Neuronal stem cell (in vitro differentiated cells): ENCODE measurements at regions not wholly inside any gene's neighbourhood (a gene's known extent, or its start where the extent isn't known, plus 50 kb on each side); places are given as distances from the start of the nearest gene placed in this dataset.

ENCODE experiments used
- DNase-seq: peaks from one replicate; pipeline ENCODE4 v3.0.0-alpha.2; 2013; ENCODE audit warnings: low spot score
- H2AFZ ChIP-seq: one replicate; pipeline ENCODE4 v1.6.1; 2013; ENCODE audit warnings: mild to moderate bottlenecking, low read length, inconsistent platforms
- H2AK5ac ChIP-seq: 2 replicates; pipeline ENCODE4 v1.6.1; 2013; ENCODE audit warnings: low read depth, mild to moderate bottlenecking, inconsistent platforms, low read length, moderate library complexity, mixed read lengths
- H2BK120ac ChIP-seq: 2 replicates; pipeline ENCODE4 v1.6.1; 2013; ENCODE audit warnings: low read depth, mild to moderate bottlenecking, inconsistent platforms, low read length, moderate library complexity, mixed read lengths
- H2BK12ac ChIP-seq: one replicate; pipeline ENCODE4 v1.6.1; 2013; ENCODE audit warnings: low read length, inconsistent platforms
- H2BK15ac ChIP-seq: 2 replicates; pipeline ENCODE4 v1.6.1; 2013; ENCODE audit warnings: mild to moderate bottlenecking, low read length, inconsistent platforms, mixed read lengths
- H2BK5ac ChIP-seq: one replicate; pipeline ENCODE4 v1.6.1; 2013; ENCODE audit warnings: inconsistent platforms, mild to moderate bottlenecking, low read length, moderate library complexity
- H3K14ac ChIP-seq: one replicate; pipeline ENCODE4 v1.6.1; 2013; ENCODE audit warnings: low read length, inconsistent platforms
- H3K18ac ChIP-seq: 2 replicates; pipeline ENCODE4 v1.6.1; 2013; ENCODE audit warnings: low read length, inconsistent platforms
- H3K23ac ChIP-seq: 2 replicates; pipeline ENCODE4 v1.6.1; 2013; ENCODE audit warnings: low read depth, mild to moderate bottlenecking, mixed read lengths, low read length, inconsistent platforms; ENCODE audit not compliant: poor library complexity
- H3K27ac ChIP-seq: replicated peaks from 3 replicates; pipeline ENCODE4 v1.5.1; 2013; ENCODE audit warnings: low read length, inconsistent platforms
- H3K27me3 ChIP-seq, 3 experiments: 2 replicates each; pipeline ENCODE4 v1.6.1; 2013; ENCODE audit warnings: low read length in 3 of 3, mild to moderate bottlenecking in 2 of 3, inconsistent platforms in 1 of 3, low read depth in 1 of 3, mixed read lengths in 1 of 3, moderate library complexity in 1 of 3; ENCODE audit not compliant: control insufficient read depth in 3 of 3, insufficient read depth in 3 of 3
- H3K36me3 ChIP-seq, 2 donors: replicated peaks in 1 of 2; 2 replicates each; pipeline ENCODE4 v1.6.1; 2013; ENCODE audit warnings: low read length in 2 of 2; ENCODE audit not compliant: control insufficient read depth in 2 of 2, insufficient read depth in 2 of 2
- H3K4ac ChIP-seq: 2 replicates; pipeline ENCODE4 v1.6.1; 2013; ENCODE audit warnings: inconsistent platforms, mild to moderate bottlenecking, low read length, moderate library complexity
- H3K4me1 ChIP-seq, 2 donors: 1 replicate in 1 of 2; 2 replicates in 1 of 2; pipeline ENCODE4 v1.6.1; 2013; ENCODE audit warnings: low read length in 2 of 2, low read depth in 1 of 2; ENCODE audit not compliant: control insufficient read depth in 2 of 2, insufficient read depth in 1 of 2
- H3K4me2 ChIP-seq: one replicate; pipeline ENCODE4 v1.6.1; 2013; ENCODE audit warnings: mild to moderate bottlenecking, low read length, inconsistent platforms; ENCODE audit not compliant: insufficient read depth, poor library complexity, severe bottlenecking
- H3K4me3 ChIP-seq, 2 donors: 2 replicates each; pipeline ENCODE4 v1.5.1; 2013; ENCODE audit warnings: low read length in 2 of 2, mild to moderate bottlenecking in 2 of 2, inconsistent platforms in 1 of 2, moderate library complexity in 1 of 2
- H3K79me1 ChIP-seq: one replicate; pipeline ENCODE4 v1.6.1; 2013; ENCODE audit warnings: low read depth, mild to moderate bottlenecking, inconsistent platforms, low read length, moderate library complexity
- H3K9ac ChIP-seq: one replicate; pipeline ENCODE4 v1.6.1; 2013; ENCODE audit warnings: mild to moderate bottlenecking, low read depth, low read length, inconsistent platforms; ENCODE audit not compliant: poor library complexity
- H3K9me3 ChIP-seq, 2 donors: replicated peaks in 1 of 2; 2 replicates each; pipeline versions ENCODE3 to v1.6.1; 2013; ENCODE audit warnings: low read length in 2 of 2, mild to moderate bottlenecking in 2 of 2, inconsistent platforms in 1 of 2, low read depth in 1 of 2, mixed read lengths in 1 of 2, moderate library complexity in 1 of 2; ENCODE audit not compliant: control insufficient read depth in 2 of 2, insufficient read depth in 1 of 2
- H4K8ac ChIP-seq: one replicate; pipeline ENCODE4 v1.6.1; 2013; ENCODE audit warnings: low read depth, mild to moderate bottlenecking, inconsistent platforms, low read length, moderate library complexity
- H4K91ac ChIP-seq: one replicate; pipeline ENCODE4 v1.6.1; 2013; ENCODE audit warnings: low read length, low read depth, mild to moderate bottlenecking, inconsistent platforms; ENCODE audit not compliant: poor library complexity
- WGBS, 2 donors: extraction: QIAGEN DNeasy Blood & Tissue Kit; methylation state at CpG; one replicate each; pipeline ENCODE4 v1.1.7; 2013; ENCODE audit warnings: missing lambda C conversion rate in 2 of 2, mixed read lengths in 1 of 2; ENCODE audit not compliant: insufficient read length in 2 of 2, insufficient replicate concordance in 1 of 2; ENCODE audit errors: extremely low coverage in 2 of 2; 5-methylcytosine and 5-hydroxymethylcytosine counted together

DNA sequence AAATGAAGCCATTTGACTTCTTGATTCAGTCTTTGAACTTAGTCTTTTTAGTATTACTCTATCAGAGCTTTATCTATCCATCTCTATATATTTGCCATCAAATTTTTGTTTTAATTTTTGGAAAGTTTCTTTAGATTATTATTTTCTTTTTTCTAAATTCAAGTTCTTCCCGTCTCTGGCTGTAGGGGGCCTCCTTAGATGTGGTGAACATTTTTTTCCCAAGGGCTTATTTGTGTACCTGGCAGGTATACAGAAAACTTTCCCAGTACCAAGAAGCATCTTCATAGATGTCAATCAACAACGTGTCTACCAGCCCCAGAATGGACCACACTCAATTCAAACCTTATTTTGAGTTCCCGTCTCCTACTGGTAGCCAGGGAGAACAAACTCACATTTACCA lies 486.8 kb upstream of the CNTN4 start:
- no peak overlapping the region for H2BK120ac ChIP-seq
- H4K8ac ChIP-seq = no peak overlapping the region
- H3K36me3 ChIP-seq = no peaks in the 10 kb centered on the region
- no peak overlapping the region for H3K14ac ChIP-seq
- no peak overlapping the region for H2BK12ac ChIP-seq
- no peak overlapping the region for H3K4me2 ChIP-seq
- H2AFZ ChIP-seq = no peak overlapping the region
- no peak overlapping the region for H2AK5ac ChIP-seq
- no peaks in the 10 kb centered on the region for H3K27me3 ChIP-seq
- no peak overlapping the region for H3K9ac ChIP-seq
- H3K23ac ChIP-seq = no peak overlapping the region
- no peak overlapping the region for H3K4ac ChIP-seq
- no peak overlapping the region for H3K27ac ChIP-seq
- no peak overlapping the region for H3K4me3 ChIP-seq
- no peak overlapping the region for H2BK15ac ChIP-seq
- H2BK5ac ChIP-seq = no peak overlapping the region
- no peaks in the 10 kb centered on the region for H3K9me3 ChIP-seq
- H3K18ac ChIP-seq = no peak overlapping the region
- no peaks in the 10 kb centered on the region for H3K79me1 ChIP-seq
- H3K4me1 ChIP-seq = no peaks in the 10 kb centered on the region
- no peak for DNase-seq
- no CpG with 5 or more reads among the region's 3 CpGs for WGBS, 2 donors
- no peak overlapping the region for H4K91ac ChIP-seq

DNA sequence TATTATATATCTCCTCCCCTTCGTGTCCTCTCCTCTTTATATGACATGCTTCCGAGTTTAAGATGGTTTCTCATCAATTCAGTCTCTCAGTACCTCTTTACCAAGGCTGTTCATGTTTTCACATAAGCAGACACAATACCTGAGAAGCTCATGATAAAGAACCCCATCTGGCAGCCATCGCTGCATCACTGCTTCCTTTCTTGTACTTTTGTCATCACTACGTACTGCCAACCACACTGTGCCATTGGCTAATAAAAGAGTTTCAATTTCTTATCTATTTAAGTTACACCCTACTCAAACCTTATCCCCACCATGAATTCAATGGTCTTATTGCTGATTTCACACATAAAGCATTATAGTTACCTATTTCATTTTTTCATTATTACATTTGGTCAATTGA lies 484.7 kb upstream of the CNTN4 start:
- no CpG with 5 or more reads among the region's 4 CpGs for WGBS, 2 donors
- Histone ChIP-seq H3K18ac (no peak overlapping the region), H4K8ac (no peak overlapping the region), H4K91ac (no peak overlapping the region), H3K27me3 (no peaks in the 10 kb centered on the region), H3K4me3 (no peak overlapping the region), H3K4me1 (no peaks in the 10 kb centered on the region), H3K14ac (no peak overlapping the region), H2BK15ac (no peak overlapping the region), H3K4me2 (no peak overlapping the region), H2AFZ (no peak overlapping the region), H2BK12ac (no peak overlapping the region), H3K4ac (no peak overlapping the region), H2AK5ac (no peak overlapping the region), H3K27ac (no peak overlapping the region), H3K36me3 (no peaks in the 10 kb centered on the region), H3K79me1 (no peaks in the 10 kb centered on the region), H2BK5ac (no peak overlapping the region), H3K23ac (no peak overlapping the region), H3K9ac (no peak overlapping the region), H2BK120ac (no peak overlapping the region), H3K9me3 (no peaks in the 10 kb centered on the region)
- DNase-seq = no peak

DNA sequence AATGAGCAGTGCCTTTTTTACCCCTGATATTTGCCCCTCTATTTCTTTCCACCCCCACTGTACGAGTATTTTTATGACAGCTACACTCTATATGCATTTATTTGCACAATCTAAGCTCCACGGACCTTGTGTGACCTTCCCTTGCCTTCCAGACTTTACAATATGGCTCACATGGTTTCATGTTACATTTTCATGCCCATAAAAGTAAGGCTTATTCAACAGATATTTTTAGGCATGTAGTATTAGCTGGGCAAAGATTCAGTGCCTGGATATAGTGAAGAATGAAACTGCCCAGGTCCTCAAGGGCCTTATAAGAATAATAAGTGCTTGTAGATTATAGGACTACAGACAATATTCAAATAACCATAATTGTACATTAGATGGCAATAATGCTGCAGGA lies 481.9 kb upstream of the CNTN4 start:
- Histone ChIP-seq H2BK15ac (no peak overlapping the region), H3K9me3 (no peaks in the 10 kb centered on the region), H4K8ac (no peak overlapping the region), H2AFZ (no peak overlapping the region), H3K36me3 (no peaks in the 10 kb centered on the region), H3K4me3 (no peak overlapping the region), H2BK120ac (no peak overlapping the region), H3K14ac (no peak overlapping the region), H3K4me1 (no peaks in the 10 kb centered on the region), H2BK5ac (no peak overlapping the region), H3K23ac (no peak overlapping the region), H3K18ac (no peak overlapping the region), H3K27me3 (no peaks in the 10 kb centered on the region), H3K4me2 (no peak overlapping the region), H4K91ac (no peak overlapping the region), H3K27ac (no peak overlapping the region), H2AK5ac (no peak overlapping the region), H3K79me1 (no peaks in the 10 kb centered on the region), H3K4ac (no peak overlapping the region), H2BK12ac (no peak overlapping the region), H3K9ac (no peak overlapping the region)
- no peak for DNase-seq
- no CpG with 5 or more reads among the region's 2 CpGs for WGBS, 2 donors

DNA sequence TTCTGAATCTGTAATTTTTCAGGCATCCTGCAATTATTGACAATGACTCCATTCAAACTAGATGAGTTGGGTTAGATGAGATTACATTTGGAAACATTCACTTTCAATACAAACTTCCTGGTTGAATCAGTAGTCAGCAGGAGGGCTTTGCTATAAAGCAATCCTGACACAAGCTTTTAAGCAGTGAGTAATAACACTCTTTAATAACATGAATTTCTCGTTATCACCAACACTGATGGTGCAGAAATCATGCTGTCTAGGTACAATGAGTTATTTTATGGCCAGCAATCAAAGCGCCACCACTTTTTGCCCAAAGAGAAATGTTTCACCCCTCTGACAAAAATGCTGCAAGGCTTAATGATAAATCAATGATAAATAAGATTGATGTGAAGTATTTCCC lies 474.8 kb upstream of the CNTN4 start:
- H2BK12ac ChIP-seq = no peak overlapping the region
- H2BK120ac ChIP-seq = no peak overlapping the region
- H2BK5ac ChIP-seq = no peak overlapping the region
- no peak for DNase-seq
- H3K4me3 ChIP-seq = no peak overlapping the region
- H3K4me2 ChIP-seq = no peak overlapping the region
- H3K14ac ChIP-seq = no peak overlapping the region
- H3K9me3 ChIP-seq = no peaks in the 10 kb centered on the region
- H4K91ac ChIP-seq = no peak overlapping the region
- no peak overlapping the region for H2AFZ ChIP-seq
- H3K27me3 ChIP-seq = no peaks in the 10 kb centered on the region
- no peaks in the 10 kb centered on the region for H3K36me3 ChIP-seq
- no peak overlapping the region for H3K4ac ChIP-seq
- H3K23ac ChIP-seq = no peak overlapping the region
- H2BK15ac ChIP-seq = no peak overlapping the region
- H4K8ac ChIP-seq = no peak overlapping the region
- no CpG with 5 or more reads among the region's 2 CpGs for WGBS, 2 donors
- H3K18ac ChIP-seq = no peak overlapping the region
- H3K79me1 ChIP-seq = no peaks in the 10 kb centered on the region
- H3K9ac ChIP-seq = no peak overlapping the region
- H2AK5ac ChIP-seq = no peak overlapping the region
- H3K4me1 ChIP-seq = no peaks in the 10 kb centered on the region
- H3K27ac ChIP-seq = no peak overlapping the region
